OCI-LY1 (cell line): ENCODE measurements at regions not wholly inside any gene's neighbourhood (a gene's known extent, or its start where the extent isn't known, plus 50 kb on each side); places are given as distances from the start of the nearest gene placed in this dataset.

Experiments
- CTCF ChIP-seq: fragments of 200-600 bp; sonication (generic), shearing (Covaris generic); IDR thresholded peaks from 2 replicates; pipeline ENCODE4 v1.5.1; 2017; ENCODE audit warnings: mild to moderate bottlenecking, antibody characterized with exemption, low read length, moderate library complexity, mixed read lengths
- EZH2 ChIP-seq: fragments of 200-600 bp; sonication (generic), shearing (Covaris generic); IDR thresholded peaks from 2 replicates; pipeline ENCODE4 v1.8.0; 2017; ENCODE audit warnings: borderline replicate concordance, mixed run types, mild to moderate bottlenecking, antibody characterized with exemption, low read length, moderate library complexity, mixed read lengths

DNA sequence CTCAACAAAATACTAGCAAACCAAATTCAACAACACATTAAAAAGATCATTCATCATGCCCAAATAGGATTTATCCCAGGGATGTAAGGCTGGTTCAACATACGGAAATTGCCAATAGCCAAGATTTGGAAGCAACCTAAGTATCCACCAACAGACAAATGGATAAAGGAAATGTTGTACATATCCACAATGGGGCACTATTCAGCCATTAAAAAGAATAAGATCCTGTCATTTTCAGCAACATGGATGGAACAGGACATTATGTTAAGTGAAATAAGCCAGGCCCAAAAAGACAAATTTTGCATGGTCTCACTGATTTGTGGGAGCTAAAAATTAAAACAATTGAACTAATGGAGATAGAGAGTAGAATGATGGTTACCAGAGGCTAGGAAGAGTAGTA, 82.0 kb upstream of the FAM241A start:
- TF ChIP-seq EZH2 (no peak), CTCF (no peak)
